ENCODE measurements at regions not wholly inside any gene's neighbourhood (a gene's known extent, or its start where the extent isn't known, plus 50 kb on each side); places are given as distances from the start of the nearest gene placed in this dataset.

DNA sequence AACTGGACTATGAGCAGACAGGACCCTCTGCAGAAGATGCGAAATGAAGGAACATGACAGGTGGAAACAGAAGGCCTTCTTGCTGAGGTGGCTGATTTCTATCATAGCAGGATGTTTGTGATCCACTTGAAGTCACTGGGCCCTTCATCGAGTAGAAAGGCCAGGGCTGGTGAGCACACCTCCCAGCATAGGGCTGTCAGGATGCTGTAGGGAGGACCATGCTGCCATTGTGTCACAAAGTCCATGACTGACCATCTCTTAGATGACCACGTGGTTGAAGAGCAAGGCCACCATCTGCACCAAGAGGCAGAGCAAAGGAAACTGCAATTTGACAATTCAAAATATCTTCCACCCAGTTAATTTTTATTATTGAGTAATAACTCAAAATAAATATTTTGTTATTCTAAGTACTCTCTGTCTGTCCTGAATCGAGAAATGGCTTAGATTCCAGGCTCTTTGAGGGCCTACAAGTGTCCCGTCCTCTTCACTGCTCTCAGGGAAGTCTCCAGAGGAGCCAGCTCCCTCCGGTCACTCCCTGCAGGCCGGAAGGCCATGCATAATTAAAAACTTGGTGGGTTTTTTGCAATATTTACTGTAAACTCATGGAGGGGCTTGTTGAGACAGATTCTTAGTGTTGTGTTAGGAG is 249.3 kb upstream of the ZMIZ1 start:
- intact Hi-C loops (cut with DNase I), result no loop called here
- no peak overlapping the region for H3K4me3 ChIP-seq
- TF ChIP-seq, protein P1, sequence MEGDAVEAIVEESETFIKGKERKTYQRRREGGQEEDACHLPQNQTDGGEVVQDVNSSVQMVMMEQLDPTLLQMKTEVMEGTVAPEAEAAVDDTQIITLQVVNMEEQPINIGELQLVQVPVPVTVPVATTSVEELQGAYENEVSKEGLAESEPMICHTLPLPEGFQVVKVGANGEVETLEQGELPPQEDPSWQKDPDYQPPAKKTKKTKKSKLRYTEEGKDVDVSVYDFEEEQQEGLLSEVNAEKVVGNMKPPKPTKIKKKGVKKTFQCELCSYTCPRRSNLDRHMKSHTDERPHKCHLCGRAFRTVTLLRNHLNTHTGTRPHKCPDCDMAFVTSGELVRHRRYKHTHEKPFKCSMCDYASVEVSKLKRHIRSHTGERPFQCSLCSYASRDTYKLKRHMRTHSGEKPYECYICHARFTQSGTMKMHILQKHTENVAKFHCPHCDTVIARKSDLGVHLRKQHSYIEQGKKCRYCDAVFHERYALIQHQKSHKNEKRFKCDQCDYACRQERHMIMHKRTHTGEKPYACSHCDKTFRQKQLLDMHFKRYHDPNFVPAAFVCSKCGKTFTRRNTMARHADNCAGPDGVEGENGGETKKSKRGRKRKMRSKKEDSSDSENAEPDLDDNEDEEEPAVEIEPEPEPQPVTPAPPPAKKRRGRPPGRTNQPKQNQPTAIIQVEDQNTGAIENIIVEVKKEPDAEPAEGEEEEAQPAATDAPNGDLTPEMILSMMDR (IDR thresholded peaks at IDR 0.05), result no peak
- TF ChIP-seq EP300 (IDR thresholded peaks at IDR 0.05), result no peak
- TF ChIP-seq POLR2A (IDR thresholded peaks at IDR 0.05), result no peak
- DNase-seq, result no peak
- H3K9me3 ChIP-seq, result no peaks in the 10 kb centered on the region
- H3K4me1 ChIP-seq (ENCODE audit: insufficient read depth), result peaks cover 4% of the 10 kb centered on the region
- no peak overlapping the region for H3K27ac ChIP-seq
- WGBS, 3 donors, result 71 to 82% (median 76%) methylated on average over 7 of the region's 7 CpGs
- no peaks in the 10 kb centered on the region for H3K36me3 ChIP-seq
- no peaks in the 10 kb centered on the region for H3K27me3 ChIP-seq

DNA sequence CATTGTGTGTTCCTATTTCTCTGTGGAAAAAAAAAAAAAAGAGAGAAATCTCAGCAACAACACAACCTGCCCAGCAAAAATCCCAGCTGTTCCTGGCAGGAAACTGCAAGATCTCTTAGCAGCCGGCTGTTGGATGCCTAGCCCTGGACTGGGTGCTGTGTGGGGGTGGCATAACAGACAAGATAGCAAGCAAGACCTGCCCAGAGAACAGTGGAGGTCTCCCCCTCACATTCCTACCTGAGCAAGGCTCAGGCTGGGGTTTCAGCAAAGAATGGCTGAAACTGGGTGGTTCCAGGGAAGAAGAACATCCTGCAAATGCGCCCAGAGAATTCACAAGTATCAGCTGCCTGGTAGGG is 248.8 kb upstream of the ZMIZ1 start:
- H3K4me1 ChIP-seq (ENCODE audit: insufficient read depth), result peaks cover 4% of the 10 kb centered on the region
- WGBS, 3 donors, result 41 to 59% (median 57%) methylated on average over 2 of the region's 2 CpGs
- H3K27me3 ChIP-seq, result no peaks in the 10 kb centered on the region
- no peak overlapping the region for H3K27ac ChIP-seq
- no peaks in the 10 kb centered on the region for H3K36me3 ChIP-seq
- TF ChIP-seq EP300 (IDR thresholded peaks at IDR 0.05) (no peak), POLR2A (IDR thresholded peaks at IDR 0.05) (no peak)
- TF ChIP-seq, protein P1 (IDR thresholded peaks at IDR 0.05), result no peak
- DNase-seq, result no peak
- no peaks in the 10 kb centered on the region for H3K9me3 ChIP-seq
- H3K4me3 ChIP-seq, result no peak overlapping the region
- intact Hi-C loops (cut with DNase I), result no loop called here

DNA sequence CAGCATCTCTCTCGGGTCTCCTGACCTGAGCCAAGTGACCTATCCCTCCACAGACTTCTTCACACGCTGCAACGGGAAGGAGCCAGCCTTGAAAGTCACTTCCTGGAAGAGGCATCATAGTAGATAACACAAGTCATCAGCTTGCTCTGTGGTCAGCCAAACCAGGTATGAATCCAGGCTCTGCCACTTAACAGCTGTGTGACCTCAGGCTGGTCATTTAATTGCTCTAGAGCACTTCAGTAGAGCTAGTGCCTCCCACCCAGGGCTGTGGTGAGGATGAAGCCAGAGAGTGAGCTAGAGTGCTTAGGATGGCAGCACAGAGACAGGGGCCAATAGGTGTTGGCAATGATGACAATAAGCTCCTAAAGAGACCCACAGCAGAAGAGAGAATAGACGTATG is 247.7 kb upstream of the ZMIZ1 start:
- 66 to 83% (median 79%) methylated on average over 4 of the region's 4 CpGs for WGBS, 3 donors

DNA sequence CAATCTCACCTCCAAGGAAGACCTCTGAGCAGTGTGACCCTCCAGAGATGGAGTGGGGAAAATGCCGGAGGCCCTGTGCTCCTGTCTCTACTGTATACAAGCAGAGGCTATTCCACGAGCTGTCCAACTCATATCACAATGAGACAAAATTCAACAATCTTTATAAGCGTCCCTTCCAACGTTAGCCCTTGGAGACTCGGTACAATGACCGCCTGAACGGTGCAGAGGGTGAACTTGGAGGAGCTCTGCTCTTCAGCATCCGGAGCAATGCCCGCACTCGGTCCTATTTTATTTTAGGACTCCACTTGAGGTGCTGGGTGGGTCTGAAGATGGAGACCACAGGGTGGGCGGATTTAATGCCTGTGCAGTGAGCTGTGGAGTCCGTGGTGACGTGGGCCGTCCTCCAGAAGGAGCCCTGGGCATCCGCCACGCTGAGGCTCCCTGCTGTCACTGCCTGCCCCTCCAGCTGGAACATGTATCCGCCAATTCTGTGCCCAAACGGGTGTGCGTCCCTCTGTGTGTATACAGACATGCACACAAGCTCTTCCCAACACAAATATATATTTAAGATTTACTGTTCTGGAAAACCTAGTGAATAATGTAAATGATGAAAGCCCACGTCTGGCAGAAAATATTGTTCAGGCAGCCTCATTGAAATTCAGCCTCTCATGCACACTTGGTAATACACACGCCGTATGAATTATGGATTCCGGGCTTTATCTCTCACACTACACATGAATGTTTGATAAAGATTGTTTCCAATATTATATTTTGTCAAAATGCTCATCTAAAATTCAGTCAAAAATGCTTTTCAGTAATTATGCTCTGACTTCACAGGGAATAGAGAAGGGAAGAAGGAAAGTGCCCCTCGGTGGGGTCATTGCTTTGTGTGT is 239.9 kb upstream of the ZMIZ1 start:
- 83 to 89% (median 89%) methylated on average over 24 of the region's 24 CpGs for WGBS, 3 donors
- H3K27ac ChIP-seq, result no peak overlapping the region
- TF ChIP-seq EP300 (IDR thresholded peaks at IDR 0.05) (no peak), POLR2A (IDR thresholded peaks at IDR 0.05) (no peak)
- TF ChIP-seq, protein P1 (IDR thresholded peaks at IDR 0.05), result no peak
- DNase-seq, result no peak
- intact Hi-C loops (cut with DNase I), result no loop called here
- H3K4me3 ChIP-seq, result no peak overlapping the region
- peaks cover 0 to 3% of the 10 kb centered on the region in 2 donors for H3K9me3 ChIP-seq
- H3K27me3 ChIP-seq, result no peaks in the 10 kb centered on the region
- no peaks in the 10 kb centered on the region for H3K36me3 ChIP-seq
- H3K4me1 ChIP-seq (ENCODE audit: insufficient read depth), result no peaks in the 10 kb centered on the region

More for the DNA sequence above, 247.7 kb upstream of the ZMIZ1 start:
- no peak for DNase-seq
- intact Hi-C loops (cut with DNase I), result no loop called here
- no peaks in the 10 kb centered on the region for H3K9me3 ChIP-seq
- H3K4me1 ChIP-seq (ENCODE audit: insufficient read depth), result peaks cover 4% of the 10 kb centered on the region
- TF ChIP-seq EP300 (IDR thresholded peaks at IDR 0.05) (no peak), POLR2A (IDR thresholded peaks at IDR 0.05) (no peak)
- TF ChIP-seq, protein P1 (IDR thresholded peaks at IDR 0.05), result no peak
- no peaks in the 10 kb centered on the region for H3K27me3 ChIP-seq
- no peak overlapping the region for H3K4me3 ChIP-seq
- no peaks in the 10 kb centered on the region for H3K36me3 ChIP-seq
- H3K27ac ChIP-seq, result no peak overlapping the region
